Activated gamma-delta T cell treated with anti-CD3 and anti-CD28 coated beads, Interleukin-2, amount 50 U/mL, for 16 hours (primary cell): ENCODE measurements at regions not wholly inside any gene's neighbourhood (a gene's known extent, or its start where the extent isn't known, plus 50 kb on each side); places are given as distances from the start of the nearest gene placed in this dataset.
"Not testable (repeated sequence)": the region's sequence is repeated elsewhere in the genome, so short reads cannot be mapped to it uniquely, and the experiment has no call there.

ENCODE experiments used
- DNase-seq: peaks from one replicate; pipeline ENCODE4 v3.0.0-alpha.2; 2020; ENCODE audit warnings: low read depth

DNA sequence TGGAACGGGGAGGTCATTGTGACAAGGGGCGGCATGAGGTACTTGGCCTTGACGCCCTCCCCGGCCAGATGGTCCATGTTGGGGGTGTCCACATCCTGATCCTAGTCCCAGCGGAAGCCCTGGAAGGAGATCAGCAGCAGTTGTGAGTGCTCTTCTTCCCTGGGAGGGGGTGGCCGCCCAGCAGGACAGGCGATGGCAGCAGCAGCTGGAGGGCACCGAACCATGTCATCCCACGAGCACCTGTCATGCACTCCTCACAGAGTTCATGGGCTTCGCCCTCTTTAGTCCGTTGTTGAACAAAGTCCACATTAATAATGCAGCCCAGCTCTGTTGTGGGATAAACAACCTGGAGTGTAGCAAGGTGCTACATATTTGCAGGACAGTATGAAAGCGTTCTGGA lies 130.7 kb downstream of the UNC93B1 start:
- DNase-seq = not testable (repeated sequence)

DNA sequence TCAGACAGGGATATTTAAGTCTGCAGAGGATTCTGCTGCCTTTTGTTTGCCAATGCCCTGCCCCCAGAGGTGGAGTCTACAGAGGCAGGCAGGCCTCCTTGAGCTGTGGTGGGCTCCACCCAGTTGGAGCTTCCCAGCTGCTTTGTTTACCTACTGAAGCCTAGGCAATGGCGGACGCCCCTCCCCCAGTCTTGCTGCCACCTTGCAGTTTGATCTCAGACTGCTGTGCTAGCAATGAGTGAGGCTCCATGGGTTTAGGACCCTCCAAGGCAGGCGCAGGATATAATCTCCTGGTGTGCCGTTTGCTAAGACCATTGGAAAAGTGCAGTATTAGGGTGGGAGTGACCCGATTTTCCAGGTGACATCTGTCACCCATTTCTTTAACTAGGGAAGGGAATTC lies 132.7 kb downstream of the UNC93B1 start:
- not testable (repeated sequence) for DNase-seq

DNA sequence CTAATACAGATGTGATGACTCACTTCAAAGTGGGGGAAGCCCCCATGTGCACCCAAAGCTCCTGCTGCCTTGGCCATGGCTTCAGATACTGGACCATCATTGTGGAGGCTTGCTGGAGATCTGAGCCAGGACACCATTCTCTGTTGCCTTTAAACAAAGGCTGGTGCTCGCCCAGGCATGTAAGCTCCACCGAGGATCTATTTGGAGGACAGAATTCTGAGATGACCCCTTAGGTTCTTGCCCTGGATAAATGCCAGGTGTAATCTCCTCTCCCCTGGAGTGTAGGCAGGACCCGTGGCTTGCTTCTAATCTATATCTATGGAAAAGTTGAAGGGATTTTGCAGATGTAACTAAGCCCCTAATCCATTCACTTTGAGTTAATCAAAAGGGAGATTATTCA lies 141.0 kb downstream of the UNC93B1 start:
- not testable (repeated sequence) for DNase-seq

DNA sequence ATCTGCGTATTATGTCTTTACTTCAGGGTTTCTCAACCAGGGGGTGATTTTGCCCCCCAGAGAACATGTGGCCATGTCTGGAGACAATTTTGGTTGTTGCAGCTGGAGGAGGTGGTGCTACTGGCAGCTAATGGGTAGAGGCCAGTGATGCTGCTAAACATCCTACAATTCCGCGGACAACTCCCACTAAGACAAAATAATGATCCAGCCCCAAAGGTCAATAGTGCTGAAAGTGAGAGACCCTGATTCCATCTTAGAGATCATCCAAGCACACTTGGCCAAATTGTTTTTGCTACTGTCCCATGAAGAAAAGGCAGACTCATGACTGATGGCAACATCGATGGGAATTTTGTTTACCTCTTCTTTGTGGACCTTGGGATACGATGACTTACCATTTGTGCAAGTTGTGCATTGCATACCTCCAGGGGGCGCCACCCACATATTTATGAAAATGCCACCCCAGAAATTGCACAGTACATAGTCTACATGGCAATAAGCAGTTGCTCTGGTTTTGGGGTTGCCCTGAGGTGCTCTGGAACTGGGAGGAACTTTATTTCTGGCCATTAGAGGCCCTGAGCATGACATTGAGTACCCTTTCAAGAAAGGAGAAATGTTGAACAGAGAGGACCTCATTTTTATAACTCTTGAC lies 144.3 kb downstream of the UNC93B1 start:
- DNase-seq = peak; percentile 9

DNA sequence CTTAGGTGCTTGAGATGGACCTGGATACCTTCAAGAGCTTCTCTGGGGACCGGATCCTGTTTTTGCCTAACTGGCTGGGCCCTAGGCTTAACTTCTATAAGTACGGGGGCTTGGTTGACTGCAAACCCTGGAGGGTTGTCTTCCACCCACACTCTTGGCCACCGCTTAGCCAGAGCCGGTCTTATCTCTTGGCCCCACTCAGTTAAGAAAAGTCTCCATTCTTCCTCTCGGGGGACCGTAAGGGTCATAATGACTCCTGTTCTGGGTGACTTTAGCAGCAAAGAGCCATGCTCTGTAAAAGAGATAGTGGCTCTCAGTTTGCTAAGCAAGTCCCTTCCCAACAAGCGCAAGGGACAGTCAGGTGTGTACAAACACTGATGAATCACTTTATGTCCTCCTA lies 153.2 kb downstream of the UNC93B1 start:
- not testable (repeated sequence) for DNase-seq

DNA sequence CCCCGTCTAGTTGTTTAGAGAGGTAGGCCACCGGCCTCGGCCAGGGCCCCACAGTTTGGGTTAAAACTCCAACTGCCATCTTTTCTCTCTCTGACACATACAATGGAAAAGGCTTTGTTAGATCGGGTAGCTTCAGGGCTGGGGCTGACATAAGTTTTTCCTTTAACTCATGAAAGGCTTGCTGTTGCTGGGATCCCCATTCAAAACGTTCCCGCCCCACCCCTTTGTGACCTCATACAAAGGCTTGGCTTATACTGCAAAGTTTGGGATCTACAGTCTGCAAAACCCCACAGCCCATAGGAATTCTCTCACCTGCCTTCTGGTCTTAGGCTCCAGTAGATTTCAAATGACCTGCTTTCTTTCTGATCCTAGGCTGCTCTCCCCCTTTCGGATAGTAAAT lies 154.1 kb downstream of the UNC93B1 start:
- not testable (repeated sequence) for DNase-seq

DNA sequence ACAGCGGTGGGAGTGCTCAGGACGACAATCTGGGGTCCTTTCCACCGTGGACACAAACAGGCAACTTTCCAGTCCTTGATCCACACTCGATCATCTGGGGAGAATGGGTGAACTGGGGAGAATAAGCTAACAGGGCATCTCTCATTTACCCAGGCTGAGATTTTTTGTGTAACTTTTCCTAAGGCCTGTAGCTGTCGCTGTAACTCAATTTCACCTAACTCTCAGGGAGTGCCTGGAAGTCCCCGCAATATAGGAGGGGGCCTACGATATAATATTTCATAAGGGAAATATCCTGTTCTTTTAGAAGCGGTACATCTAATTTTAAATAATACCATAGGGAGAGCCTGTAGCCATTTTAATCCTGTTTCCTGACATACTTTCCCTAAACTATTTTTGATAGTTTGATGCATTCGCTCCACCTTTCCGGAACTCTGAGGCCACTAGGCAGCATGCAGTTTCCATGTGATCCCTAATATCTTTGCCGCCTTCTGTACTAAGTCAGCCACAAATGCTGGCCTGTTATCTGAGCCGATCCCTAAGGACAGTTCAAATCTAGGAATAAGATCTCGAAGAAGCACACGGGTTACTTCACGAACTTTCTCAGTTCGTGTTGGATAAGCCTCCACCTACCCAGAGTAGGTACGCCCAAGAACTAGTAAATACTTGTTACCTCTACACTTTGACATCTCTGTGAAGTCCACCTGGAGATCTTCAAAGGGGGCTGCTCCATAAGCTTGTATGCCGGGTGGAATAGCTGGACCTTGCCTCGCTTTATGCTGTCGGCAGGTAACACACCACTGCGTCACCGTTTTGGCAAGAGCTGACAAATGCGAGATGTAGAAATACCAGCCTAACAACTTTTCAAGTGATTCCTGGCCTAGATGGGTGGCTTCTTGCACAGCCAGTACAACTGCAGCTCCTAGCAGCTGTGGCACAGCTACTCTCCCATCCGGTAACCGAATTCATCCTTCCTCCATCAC lies 155.7 kb downstream of the UNC93B1 start:
- not testable (repeated sequence) for DNase-seq

DNA sequence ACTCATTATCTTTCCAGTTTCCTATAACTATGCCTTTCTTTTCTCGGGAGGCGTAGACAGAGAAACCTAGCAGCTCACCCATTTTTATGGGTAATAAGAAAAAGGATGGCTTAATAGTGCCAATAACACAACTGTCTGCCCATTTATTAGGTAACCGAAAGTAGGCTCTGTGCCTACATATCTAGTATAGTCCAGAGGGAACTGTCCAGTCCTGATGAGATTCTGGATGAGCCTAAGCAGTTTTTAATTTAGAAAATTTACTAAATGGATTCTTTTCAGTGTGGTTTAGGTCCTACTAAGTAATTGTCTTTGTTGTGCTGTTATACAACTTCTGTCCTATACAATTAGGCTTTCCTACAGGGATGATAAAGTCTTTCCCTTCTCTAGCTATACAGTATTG lies 157.6 kb downstream of the UNC93B1 start:
- not testable (repeated sequence) for DNase-seq

DNA sequence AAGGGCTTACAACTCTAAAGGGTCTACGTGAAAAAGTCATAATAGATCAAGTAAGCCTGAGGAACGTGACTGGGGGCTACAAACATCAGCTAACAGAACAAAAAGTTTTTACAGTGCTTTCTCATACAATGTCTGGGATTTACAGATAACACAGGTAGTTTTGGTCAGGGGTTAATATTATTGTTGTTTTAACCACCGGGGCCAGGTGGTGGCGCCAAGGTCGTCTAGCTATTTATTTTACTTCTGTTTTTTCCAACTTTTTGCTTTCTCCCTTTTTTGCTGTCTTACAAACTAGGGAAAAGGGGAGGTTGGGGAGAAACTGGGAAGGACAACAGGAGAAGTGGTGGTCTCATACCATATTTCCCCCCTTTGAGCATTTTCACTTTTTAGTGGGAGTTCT lies 158.6 kb downstream of the UNC93B1 start:
- not testable (repeated sequence) for DNase-seq

DNA sequence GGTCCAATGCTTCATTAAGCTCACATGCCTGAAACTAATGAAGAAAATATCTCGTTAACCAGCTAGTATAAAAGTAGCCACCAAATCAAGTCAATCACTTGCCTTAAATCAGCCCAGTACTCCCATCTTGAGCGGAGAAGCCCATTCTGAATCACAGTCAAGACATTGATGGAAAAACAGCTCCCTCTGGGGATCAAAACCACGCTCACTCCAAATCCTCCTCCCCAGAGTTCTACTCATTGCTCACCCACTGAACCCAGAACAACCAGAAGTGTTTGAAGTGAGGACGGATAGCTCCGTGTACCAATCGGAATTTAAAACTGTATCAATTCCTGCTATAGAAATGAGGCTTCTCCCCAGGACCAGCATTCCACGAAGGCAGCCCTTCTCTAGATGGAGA lies 163.3 kb downstream of the UNC93B1 start:
- DNase-seq = not testable (repeated sequence)

DNA sequence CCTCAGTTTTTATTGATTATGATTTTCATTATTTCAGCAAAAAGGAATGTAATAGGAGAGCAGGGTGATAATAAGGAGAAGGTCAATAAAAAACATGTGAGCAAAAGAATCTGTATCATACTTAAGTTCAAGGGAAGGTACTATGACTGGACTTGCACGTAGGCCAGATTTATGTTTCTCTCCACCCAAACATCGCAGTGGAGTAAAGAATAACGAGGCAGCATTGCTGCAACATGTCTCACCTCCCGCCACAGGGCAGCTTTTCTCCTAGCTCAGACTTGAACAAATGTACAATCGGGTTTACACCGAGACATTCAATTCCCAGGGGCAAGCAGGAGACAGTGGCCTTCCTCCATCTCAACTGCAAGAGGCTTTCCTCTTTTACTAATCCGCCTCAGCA lies 155.7 kb upstream of the ALDH3B2 start:
- not testable (repeated sequence) for DNase-seq

DNA sequence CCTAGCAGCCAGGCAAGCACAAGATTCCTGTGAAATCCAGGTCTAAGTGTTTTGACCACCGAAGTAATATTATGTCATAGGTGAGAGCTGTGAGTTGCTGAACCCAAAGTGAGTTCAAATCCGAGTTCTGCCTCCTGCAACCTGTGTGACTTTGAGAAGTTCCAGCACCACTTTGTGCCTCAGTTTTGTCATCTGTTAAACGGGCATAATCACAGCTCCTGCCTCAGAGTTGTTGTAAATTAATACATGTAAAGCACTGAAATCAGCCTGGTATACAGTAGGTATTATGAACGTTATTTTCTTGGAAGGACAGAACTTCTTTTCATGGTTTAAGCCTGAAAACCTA lies 152.5 kb upstream of the ALDH3B2 start:
- not testable (repeated sequence) for DNase-seq

DNA sequence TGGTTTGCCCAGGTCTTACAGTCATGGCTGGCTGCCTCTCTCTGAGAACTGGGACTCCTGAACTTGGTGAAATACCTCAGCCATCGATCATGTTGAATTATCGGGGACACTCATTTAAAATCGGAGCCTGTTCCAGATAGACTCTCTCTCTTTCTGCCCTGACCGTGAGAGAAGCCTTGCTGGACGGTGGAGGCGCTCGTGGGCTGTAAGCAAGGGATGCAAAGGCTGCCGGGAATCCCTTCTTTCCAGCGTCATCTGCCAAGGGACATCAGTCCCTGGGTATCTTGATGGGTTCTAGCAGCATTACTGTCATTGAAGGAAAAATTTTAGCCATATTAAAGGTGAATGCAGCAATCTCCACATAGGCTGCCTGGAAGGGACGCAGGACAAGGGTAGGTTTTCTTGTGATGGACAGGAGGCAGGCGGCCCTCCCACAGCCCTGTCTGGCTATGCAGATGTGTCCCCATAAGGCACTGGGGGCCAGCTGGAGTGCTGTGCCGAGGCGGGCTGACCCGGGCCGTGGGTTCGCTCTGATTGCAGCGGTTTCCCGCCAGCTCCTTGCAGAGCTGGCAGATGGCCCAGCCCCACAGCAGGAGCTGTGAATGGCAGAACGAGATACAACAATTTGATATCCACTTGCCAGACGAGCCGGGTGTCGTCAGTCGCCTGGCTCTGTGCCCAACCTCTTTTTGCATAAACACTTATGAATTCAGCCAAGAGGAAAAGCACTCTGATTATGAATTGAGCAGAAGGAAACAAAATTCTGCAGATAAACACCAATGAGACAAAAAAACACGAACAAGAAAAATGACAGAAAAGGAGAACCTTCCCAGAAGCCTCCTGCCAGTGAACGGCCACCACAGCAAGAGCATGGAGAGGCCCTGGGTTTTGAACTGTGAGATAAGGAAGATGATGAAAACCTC lies 151.9 kb upstream of the ALDH3B2 start:
- not testable (repeated sequence) for DNase-seq

DNA sequence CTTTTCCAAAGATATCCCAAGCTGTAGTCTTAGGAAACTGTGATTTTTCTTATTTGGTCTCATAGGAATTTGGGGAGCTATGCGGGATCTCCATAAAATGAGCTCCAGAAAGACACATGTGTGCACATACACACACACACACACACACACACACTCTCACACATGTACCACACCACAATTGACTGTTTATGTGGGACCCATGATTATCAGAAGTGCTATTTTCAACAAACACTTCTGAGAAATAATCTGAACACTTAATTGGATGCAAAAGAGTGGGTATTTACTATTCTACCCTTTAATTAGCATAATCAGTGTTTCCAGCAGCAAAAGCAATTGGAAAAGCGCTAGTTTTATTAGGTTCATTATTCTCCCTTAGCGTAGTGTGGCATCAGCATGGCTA lies 150.4 kb upstream of the ALDH3B2 start:
- DNase-seq = not testable (repeated sequence)

DNA sequence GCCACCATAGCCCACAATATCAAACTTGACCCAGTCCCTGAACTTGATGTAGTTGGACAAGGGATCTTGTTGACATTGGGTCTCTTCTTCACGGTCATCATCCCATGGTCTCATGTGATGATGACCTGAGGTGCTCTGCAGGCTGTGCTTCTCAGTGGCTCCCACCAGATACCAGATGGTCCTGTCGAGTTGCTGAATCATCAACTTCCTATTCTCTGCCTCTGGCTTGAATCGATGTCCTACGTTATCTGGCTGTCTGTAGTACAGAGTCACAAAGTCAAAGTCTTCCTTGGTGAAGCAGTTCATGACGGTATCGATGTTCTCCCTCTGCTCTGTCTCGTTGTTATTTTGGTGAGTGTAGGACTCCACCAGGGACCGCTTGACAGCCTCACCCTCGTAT lies 145.7 kb upstream of the ALDH3B2 start:
- no peak for DNase-seq

DNA sequence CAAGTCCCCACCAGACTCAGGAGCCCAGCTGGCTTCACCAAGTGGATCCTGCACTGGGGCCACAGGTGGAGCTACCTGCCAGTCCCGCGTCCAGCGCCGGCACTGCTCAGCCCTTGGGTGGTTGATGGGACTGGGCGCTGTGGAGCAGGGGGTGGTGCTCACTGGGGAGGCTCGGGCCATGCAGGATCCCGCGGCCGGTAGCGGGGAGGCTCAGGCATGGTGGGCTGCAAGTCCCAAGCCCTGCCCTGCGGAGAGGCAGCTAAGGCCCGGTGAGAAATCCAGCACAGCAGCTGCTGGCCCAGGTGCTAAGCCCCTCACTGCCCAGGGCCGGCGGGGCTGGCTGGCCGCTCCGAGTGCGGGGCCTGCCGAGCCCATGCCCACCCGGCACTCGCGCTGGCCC lies 143.1 kb upstream of the ALDH3B2 start:
- DNase-seq = not testable (repeated sequence)

DNA sequence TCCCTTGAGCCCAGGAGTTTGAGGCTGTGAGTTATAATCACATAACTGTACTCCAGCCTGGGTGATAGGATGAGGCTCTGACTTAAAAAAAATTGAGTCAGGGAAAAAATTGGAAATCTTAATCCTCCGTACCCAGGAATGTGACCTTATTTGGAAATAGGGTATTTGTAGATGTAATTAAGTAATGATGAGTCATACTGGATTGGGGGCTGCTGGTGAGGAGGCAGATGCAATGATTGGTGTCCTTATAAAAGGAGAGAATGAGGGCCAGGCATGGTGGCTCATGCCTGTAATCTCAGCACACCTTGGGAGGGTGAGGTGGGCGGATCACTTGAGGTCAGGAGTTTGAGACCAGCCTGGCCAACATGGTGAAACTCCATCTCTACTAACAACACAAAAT lies 134.9 kb upstream of the ALDH3B2 start:
- DNase-seq = not testable (repeated sequence)

DNA sequence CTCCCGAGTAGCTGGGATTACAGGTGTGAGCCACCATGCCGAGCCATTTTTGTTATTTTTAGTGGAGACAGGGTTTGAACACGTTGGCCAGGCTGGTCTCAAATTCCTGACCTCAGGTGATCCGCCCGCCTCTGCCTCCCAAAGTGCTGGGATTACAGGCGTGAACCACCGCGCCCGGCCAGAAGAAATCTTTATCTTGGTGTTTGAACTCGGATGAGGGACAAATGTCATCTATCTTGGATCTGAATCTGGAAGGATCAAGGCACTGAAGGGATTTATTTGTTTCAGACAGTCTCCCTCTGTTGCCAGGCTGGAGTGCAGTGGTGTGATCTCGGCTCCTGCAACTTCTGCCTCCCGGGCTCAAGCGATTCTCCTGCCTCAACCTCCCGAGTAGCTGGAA lies 133.5 kb upstream of the ALDH3B2 start:
- not testable (repeated sequence) for DNase-seq

DNA sequence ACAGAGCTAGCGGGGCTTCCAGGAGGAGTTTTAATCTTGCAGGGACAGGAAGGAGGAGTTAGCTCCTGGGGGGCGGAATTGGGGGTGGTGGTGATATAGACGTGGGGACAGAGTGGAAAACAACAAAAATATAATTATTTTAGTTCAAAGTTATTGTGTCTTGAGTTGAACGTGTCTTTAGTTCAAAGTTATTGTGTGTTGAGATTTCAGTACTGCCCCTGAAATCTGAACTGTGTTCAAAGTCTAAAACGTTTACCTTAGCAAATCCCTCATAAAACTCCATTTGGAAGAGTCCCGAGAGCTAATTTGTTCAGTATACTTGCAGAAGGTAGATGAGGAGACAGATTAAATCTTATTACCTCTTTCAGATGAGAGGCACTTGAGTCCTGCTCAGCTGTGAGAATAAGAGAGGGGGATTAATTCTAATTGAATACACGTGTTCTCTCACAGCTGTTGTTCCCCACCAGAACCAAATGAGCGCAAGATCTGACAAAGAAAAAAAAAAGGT lies 132.4 kb upstream of the ALDH3B2 start:
- DNase-seq = not testable (repeated sequence)

DNA sequence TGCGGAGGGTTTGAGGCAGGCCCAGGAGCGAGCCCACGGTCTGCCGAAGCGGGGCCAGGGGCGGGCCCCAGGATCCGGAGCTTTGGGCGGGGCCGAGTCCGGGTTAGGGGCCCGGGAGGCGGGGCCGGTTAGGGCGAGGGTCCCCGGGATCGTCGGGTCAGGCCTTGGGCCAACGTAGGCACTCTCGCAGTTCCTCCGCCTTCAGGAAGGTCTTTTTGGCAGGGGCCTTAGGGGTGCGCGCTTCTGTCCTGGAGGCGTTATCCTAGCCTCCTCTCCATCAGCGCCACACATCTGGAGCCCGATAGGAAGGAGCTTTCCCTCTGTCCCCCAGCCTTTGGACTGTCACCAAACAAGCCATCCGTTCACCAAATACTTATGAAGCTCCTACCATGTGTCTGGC lies 131.8 kb upstream of the ALDH3B2 start:
- DNase-seq = not testable (repeated sequence)

DNA sequence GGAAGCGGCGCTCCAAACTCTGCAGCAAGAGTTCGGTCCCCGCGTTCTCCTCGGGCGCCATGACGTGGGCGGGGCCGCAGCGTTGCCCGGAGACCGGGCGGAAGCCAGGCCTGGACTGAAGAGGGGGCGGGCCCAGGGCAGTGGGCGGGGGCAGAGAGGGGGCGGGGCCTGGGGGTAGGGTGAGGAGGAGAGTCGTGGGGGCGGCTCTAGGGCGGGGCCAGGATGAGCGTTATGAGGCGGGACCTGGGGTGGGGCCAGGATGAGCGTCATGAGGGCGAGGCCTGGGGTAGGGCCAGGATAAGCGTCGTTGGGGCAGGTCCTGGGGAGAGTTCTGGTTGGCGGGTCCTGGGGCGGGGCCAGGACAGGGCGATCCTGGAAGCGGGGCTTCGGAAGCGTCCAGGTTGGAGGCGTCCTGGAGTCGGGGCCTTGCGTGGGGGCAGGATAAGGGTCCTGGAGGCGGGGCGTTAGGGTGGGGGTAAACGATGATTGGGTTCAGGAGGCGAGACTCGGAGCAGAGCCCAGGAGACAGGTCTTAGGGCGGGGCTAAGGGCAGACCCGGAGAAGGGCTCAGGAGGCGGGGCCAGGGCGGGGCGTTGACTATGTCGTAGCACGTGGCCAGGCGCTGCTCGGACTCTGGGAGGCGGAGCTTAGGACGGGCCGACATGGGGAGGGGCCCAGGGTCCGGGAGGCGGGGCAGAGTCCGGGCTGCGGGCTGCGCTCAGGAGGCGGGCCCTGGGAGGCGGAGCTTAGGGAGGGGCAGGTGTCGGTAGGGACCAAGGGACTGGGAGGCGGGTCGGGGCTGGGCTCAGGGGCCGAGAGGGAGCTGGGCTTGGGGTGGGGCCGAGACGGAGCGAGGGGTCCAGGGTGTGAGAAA lies 131.1 kb upstream of the ALDH3B2 start:
- peak; percentile 92 for DNase-seq
